ENCODE measurements at regions not wholly inside any gene's neighbourhood (a gene's known extent, or its start where the extent isn't known, plus 50 kb on each side); places are given as distances from the start of the nearest gene placed in this dataset.

DNA sequence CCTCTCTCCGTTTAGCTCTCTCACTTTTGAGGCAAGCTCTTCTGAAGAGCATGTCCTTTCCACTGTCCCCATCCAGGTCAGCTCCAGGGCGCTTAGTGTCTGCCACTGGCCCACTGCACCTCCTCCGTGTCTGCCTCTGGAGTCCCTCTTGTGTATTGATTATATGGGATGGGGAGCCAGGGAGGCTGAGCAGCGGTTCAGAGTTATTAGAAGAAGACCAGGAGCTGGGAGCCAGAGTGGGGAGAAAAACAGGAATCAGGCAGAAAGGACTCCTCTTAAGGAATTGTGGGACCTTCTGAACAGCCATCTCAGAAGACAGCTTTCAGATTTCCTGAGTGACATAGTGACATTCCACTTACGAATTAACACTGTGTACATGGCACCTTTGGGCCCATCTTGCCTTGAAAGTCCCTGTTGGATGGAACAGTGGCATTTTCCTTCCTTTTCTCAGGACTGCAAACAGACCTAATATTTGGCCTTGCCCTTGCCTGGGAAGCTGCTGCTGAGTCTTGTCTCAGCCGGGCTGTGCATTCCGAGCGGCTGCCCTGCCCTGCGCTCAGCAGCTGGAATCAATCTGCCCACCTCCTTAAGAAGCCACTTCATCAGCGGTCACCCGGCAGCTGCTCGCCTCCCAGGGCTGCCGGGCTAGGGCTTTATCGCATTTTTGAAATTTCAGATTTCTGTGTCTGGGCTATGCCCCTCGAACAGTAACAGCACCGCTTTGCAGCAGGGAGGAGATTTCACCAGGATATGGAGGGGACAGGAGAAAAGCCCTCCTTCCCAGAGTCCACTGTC is 81.1 kb upstream of the PRKG1 start (continued):
- TF ChIP-seq, protein P1, sequence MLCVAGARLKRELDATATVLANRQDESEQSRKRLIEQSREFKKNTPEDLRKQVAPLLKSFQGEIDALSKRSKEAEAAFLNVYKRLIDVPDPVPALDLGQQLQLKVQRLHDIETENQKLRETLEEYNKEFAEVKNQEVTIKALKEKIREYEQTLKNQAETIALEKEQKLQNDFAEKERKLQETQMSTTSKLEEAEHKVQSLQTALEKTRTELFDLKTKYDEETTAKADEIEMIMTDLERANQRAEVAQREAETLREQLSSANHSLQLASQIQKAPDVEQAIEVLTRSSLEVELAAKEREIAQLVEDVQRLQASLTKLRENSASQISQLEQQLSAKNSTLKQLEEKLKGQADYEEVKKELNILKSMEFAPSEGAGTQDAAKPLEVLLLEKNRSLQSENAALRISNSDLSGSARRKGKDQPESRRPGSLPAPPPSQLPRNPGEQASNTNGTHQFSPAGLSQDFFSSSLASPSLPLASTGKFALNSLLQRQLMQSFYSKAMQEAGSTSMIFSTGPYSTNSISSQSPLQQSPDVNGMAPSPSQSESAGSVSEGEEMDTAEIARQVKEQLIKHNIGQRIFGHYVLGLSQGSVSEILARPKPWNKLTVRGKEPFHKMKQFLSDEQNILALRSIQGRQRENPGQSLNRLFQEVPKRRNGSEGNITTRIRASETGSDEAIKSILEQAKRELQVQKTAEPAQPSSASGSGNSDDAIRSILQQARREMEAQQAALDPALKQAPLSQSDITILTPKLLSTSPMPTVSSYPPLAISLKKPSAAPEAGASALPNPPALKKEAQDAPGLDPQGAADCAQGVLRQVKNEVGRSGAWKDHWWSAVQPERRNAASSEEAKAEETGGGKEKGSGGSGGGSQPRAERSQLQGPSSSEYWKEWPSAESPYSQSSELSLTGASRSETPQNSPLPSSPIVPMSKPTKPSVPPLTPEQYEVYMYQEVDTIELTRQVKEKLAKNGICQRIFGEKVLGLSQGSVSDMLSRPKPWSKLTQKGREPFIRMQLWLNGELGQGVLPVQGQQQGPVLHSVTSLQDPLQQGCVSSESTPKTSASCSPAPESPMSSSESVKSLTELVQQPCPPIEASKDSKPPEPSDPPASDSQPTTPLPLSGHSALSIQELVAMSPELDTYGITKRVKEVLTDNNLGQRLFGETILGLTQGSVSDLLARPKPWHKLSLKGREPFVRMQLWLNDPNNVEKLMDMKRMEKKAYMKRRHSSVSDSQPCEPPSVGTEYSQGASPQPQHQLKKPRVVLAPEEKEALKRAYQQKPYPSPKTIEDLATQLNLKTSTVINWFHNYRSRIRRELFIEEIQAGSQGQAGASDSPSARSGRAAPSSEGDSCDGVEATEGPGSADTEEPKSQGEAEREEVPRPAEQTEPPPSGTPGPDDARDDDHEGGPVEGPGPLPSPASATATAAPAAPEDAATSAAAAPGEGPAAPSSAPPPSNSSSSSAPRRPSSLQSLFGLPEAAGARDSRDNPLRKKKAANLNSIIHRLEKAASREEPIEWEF (CRISPR knock-in tag; IDR thresholded peaks at IDR 0.05), result no peak
- no peak for TF ChIP-seq CREB1 (IDR thresholded peaks at IDR 0.05)
- no peak for TF ChIP-seq CREB1 (CRISPR knock-in tag; IDR thresholded peaks at IDR 0.05)
- TF ChIP-seq OTX1 (CRISPR knock-in tag; IDR thresholded peaks at IDR 0.05), result no peak
- TF ChIP-seq, protein P2, sequence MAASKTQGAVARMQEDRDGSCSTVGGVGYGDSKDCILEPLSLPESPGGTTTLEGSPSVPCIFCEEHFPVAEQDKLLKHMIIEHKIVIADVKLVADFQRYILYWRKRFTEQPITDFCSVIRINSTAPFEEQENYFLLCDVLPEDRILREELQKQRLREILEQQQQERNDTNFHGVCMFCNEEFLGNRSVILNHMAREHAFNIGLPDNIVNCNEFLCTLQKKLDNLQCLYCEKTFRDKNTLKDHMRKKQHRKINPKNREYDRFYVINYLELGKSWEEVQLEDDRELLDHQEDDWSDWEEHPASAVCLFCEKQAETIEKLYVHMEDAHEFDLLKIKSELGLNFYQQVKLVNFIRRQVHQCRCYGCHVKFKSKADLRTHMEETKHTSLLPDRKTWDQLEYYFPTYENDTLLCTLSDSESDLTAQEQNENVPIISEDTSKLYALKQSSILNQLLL (CRISPR knock-in tag; IDR thresholded peaks at IDR 0.05; ENCODE audit: borderline replicate concordance), result no peak
- no peak for TF ChIP-seq ZNF41 (CRISPR knock-in tag; conservative IDR thresholded peaks at IDR 0.05)
- TF ChIP-seq ZNF644 (tag; IDR thresholded peaks at IDR 0.05; ENCODE audit: low read depth), result no peak
- TF ChIP-seq RBM14 (IDR thresholded peaks at IDR 0.05; ENCODE audit: borderline replicate concordance, insufficient read depth, low read depth, low read length), result no peak
- TF ChIP-seq, protein P3, sequence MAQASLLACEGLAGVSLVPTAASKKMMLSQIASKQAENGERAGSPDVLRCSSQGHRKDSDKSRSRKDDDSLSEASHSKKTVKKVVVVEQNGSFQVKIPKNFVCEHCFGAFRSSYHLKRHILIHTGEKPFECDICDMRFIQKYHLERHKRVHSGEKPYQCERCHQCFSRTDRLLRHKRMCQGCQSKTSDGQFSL (CRISPR knock-in tag; IDR thresholded peaks at IDR 0.05), result no peak
- TF ChIP-seq, protein P3 (tag; IDR thresholded peaks at IDR 0.05), result no peak
- no peak for TF ChIP-seq MCM3 (IDR thresholded peaks at IDR 0.05)
- TF ChIP-seq ZNF324 (CRISPR knock-in tag; IDR thresholded peaks at IDR 0.05), result no peak
- TF ChIP-seq SIX5 (IDR thresholded peaks at IDR 0.05; ENCODE audit: borderline replicate concordance in 1 of 2, insufficient read depth in 1 of 2, low read depth in 1 of 2, low read length in 2 of 2), result no peak
- TF ChIP-seq HNRNPH1 (optimal IDR thresholded peaks at IDR 0.05; ENCODE audit: low read depth, low read length), result no peak
- no peak for TF ChIP-seq XRCC3 (IDR thresholded peaks at IDR 0.05)
